ENCODE measurements at regions not wholly inside any gene's neighbourhood (a gene's known extent, or its start where the extent isn't known, plus 50 kb on each side); places are given as distances from the start of the nearest gene placed in this dataset.

GRCh38 chr18:1581581-1581980 is 676.9 kb downstream of the ADCYAP1 start:
- Histone ChIP-seq H3K27me3 (ENCODE audit: control insufficient read depth, insufficient read depth, low read length) (no peaks in the 10 kb centered on the region), H3K36me3 (replicated peaks; ENCODE audit: control insufficient read depth, insufficient read depth, low read length) (no peaks in the 10 kb centered on the region), H3K4me3 (ENCODE audit: insufficient read depth, low read depth, low read length) (no peak overlapping the region)
- DNase-seq: no peak

- H3K36me3 ChIP-seq (replicated peaks; ENCODE audit: control insufficient read depth, insufficient read depth, low read length): no peaks in the 10 kb centered on the region
- DNase-seq: peak; percentile 7
- H3K27me3 ChIP-seq (ENCODE audit: control insufficient read depth, insufficient read depth, low read length): no peaks in the 10 kb centered on the region
- no peak overlapping the region for H3K4me3 ChIP-seq (ENCODE audit: insufficient read depth, low read depth, low read length)
Observed at GRCh38 chr18:1585881-1586488, 681.3 kb downstream of the ADCYAP1 start.

GRCh38 chr18:1593091-1593490 is 688.4 kb downstream of the ADCYAP1 start:
- no peaks in the 10 kb centered on the region for H3K27me3 ChIP-seq (ENCODE audit: control insufficient read depth, insufficient read depth, low read length)
- no peak overlapping the region for H3K4me3 ChIP-seq (ENCODE audit: insufficient read depth, low read depth, low read length)
- H3K36me3 ChIP-seq (replicated peaks; ENCODE audit: control insufficient read depth, insufficient read depth, low read length): no peaks in the 10 kb centered on the region
- no peak for DNase-seq

GRCh38 chr18:1595195-1595594 is 690.5 kb downstream of the ADCYAP1 start:
- Histone ChIP-seq H3K27me3 (ENCODE audit: control insufficient read depth, insufficient read depth, low read length) (no peaks in the 10 kb centered on the region), H3K36me3 (replicated peaks; ENCODE audit: control insufficient read depth, insufficient read depth, low read length) (no peaks in the 10 kb centered on the region), H3K4me3 (ENCODE audit: insufficient read depth, low read depth, low read length) (no peak overlapping the region)
- no peak for DNase-seq

- H3K4me3 ChIP-seq (ENCODE audit: insufficient read depth, low read depth, low read length): no peak overlapping the region
- H3K36me3 ChIP-seq (replicated peaks; ENCODE audit: control insufficient read depth, insufficient read depth, low read length): no peaks in the 10 kb centered on the region
- DNase-seq: no peak
- H3K27me3 ChIP-seq (ENCODE audit: control insufficient read depth, insufficient read depth, low read length): no peaks in the 10 kb centered on the region
Observed at GRCh38 chr18:1599196-1599595, 694.5 kb downstream of the ADCYAP1 start.

- H3K4me3 ChIP-seq (ENCODE audit: insufficient read depth, low read depth, low read length): no peak overlapping the region
- DNase-seq: no peak
- H3K36me3 ChIP-seq (replicated peaks; ENCODE audit: control insufficient read depth, insufficient read depth, low read length): no peaks in the 10 kb centered on the region
- H3K27me3 ChIP-seq (ENCODE audit: control insufficient read depth, insufficient read depth, low read length): no peaks in the 10 kb centered on the region
Observed at GRCh38 chr18:1604751-1605150, 700.1 kb downstream of the ADCYAP1 start.

GRCh38 chr18:1618364-1618763 is 713.7 kb downstream of the ADCYAP1 start:
- DNase-seq: no peak
- no peak overlapping the region for H3K4me3 ChIP-seq (ENCODE audit: insufficient read depth, low read depth, low read length)
- H3K27me3 ChIP-seq (ENCODE audit: control insufficient read depth, insufficient read depth, low read length): no peaks in the 10 kb centered on the region
- no peaks in the 10 kb centered on the region for H3K36me3 ChIP-seq (replicated peaks; ENCODE audit: control insufficient read depth, insufficient read depth, low read length)

- Histone ChIP-seq H3K4me3 (ENCODE audit: insufficient read depth, low read depth, low read length) (no peak overlapping the region), H3K36me3 (replicated peaks; ENCODE audit: control insufficient read depth, insufficient read depth, low read length) (no peaks in the 10 kb centered on the region), H3K27me3 (ENCODE audit: control insufficient read depth, insufficient read depth, low read length) (no peaks in the 10 kb centered on the region)
- DNase-seq: no peak
Observed at GRCh38 chr18:1619507-1619906, 714.8 kb downstream of the ADCYAP1 start.

- no peak for DNase-seq
- Histone ChIP-seq H3K4me3 (ENCODE audit: insufficient read depth, low read depth, low read length) (no peak overlapping the region), H3K27me3 (ENCODE audit: control insufficient read depth, insufficient read depth, low read length) (no peaks in the 10 kb centered on the region), H3K36me3 (replicated peaks; ENCODE audit: control insufficient read depth, insufficient read depth, low read length) (no peaks in the 10 kb centered on the region)
Observed at GRCh38 chr18:1624612-1625011, 719.9 kb downstream of the ADCYAP1 start.

GRCh38 chr18:1627494-1627893 is 722.8 kb downstream of the ADCYAP1 start:
- no peak overlapping the region for H3K4me3 ChIP-seq (ENCODE audit: insufficient read depth, low read depth, low read length)

GRCh38 chr18:1648712-1649111 is 744.0 kb downstream of the ADCYAP1 start:
- no peak for DNase-seq
- no peaks in the 10 kb centered on the region for H3K27me3 ChIP-seq (ENCODE audit: control insufficient read depth, insufficient read depth, low read length)
- H3K4me3 ChIP-seq (ENCODE audit: insufficient read depth, low read depth, low read length): no peak overlapping the region
- H3K36me3 ChIP-seq (replicated peaks; ENCODE audit: control insufficient read depth, insufficient read depth, low read length): no peaks in the 10 kb centered on the region

More at GRCh38 chr18:1627494-1627893, 722.8 kb downstream of the ADCYAP1 start:
- no peak for DNase-seq
- H3K27me3 ChIP-seq (ENCODE audit: control insufficient read depth, insufficient read depth, low read length): no peaks in the 10 kb centered on the region
- no peaks in the 10 kb centered on the region for H3K36me3 ChIP-seq (replicated peaks; ENCODE audit: control insufficient read depth, insufficient read depth, low read length)

GRCh38 chr18:1652018-1652417 is 747.3 kb downstream of the ADCYAP1 start:
- no peak for DNase-seq
- H3K4me3 ChIP-seq (ENCODE audit: insufficient read depth, low read depth, low read length): no peak overlapping the region
- H3K36me3 ChIP-seq (replicated peaks; ENCODE audit: control insufficient read depth, insufficient read depth, low read length): no peaks in the 10 kb centered on the region
- no peaks in the 10 kb centered on the region for H3K27me3 ChIP-seq (ENCODE audit: control insufficient read depth, insufficient read depth, low read length)

- Histone ChIP-seq H3K4me3 (ENCODE audit: insufficient read depth, low read depth, low read length) (no peak overlapping the region), H3K27me3 (ENCODE audit: control insufficient read depth, insufficient read depth, low read length) (no peaks in the 10 kb centered on the region), H3K36me3 (replicated peaks; ENCODE audit: control insufficient read depth, insufficient read depth, low read length) (no peaks in the 10 kb centered on the region)
- DNase-seq: no peak
Observed at GRCh38 chr18:1653873-1654272, 749.2 kb downstream of the ADCYAP1 start.

- Histone ChIP-seq H3K4me3 (ENCODE audit: insufficient read depth, low read depth, low read length) (no peak overlapping the region), H3K27me3 (ENCODE audit: control insufficient read depth, insufficient read depth, low read length) (no peaks in the 10 kb centered on the region), H3K36me3 (replicated peaks; ENCODE audit: control insufficient read depth, insufficient read depth, low read length) (no peaks in the 10 kb centered on the region)
- no peak for DNase-seq
Observed at GRCh38 chr18:1657876-1658275, 753.2 kb downstream of the ADCYAP1 start.

GRCh38 chr18:1658908-1659566 is 754.4 kb downstream of the ADCYAP1 start:
- Histone ChIP-seq H3K36me3 (replicated peaks; ENCODE audit: control insufficient read depth, insufficient read depth, low read length) (no peaks in the 10 kb centered on the region), H3K27me3 (ENCODE audit: control insufficient read depth, insufficient read depth, low read length) (no peaks in the 10 kb centered on the region)
- DNase-seq: no peak

More at GRCh38 chr18:1658908-1659566, 754.4 kb downstream of the ADCYAP1 start:
- H3K4me3 ChIP-seq (ENCODE audit: insufficient read depth, low read depth, low read length): no peak overlapping the region

All from H7 (cell line).